Colonic mucosa (tissue), 4 donors: ENCODE measurements at regions not wholly inside any gene's neighbourhood (a gene's known extent, or its start where the extent isn't known, plus 50 kb on each side); places are given as distances from the start of the nearest gene placed in this dataset.

Source experiments
- DNase-seq: peaks from one replicate; pipeline ENCODE4 v3.0.0-alpha.2; 2020
- H3K27ac ChIP-seq: fragments of 200-600 bp; one replicate; pipeline ENCODE4 v1.8.0; 2021
- H3K27me3 ChIP-seq: fragments of 200-600 bp; one replicate; pipeline ENCODE4 v1.8.0; 2021
- H3K36me3 ChIP-seq: fragments of 200-600 bp; one replicate; pipeline ENCODE4 v1.8.0; 2021
- H3K4me1 ChIP-seq: fragments of 200-600 bp; one replicate; pipeline ENCODE4 v1.8.0; 2021; ENCODE audit warnings: mild to moderate bottlenecking
- H3K4me3 ChIP-seq: fragments of 200-600 bp; one replicate; pipeline ENCODE4 v1.8.0; 2021
- H3K9ac ChIP-seq, 2 donors: one replicate each; pipeline ENCODE4 v1.7.0; 2013; ENCODE audit warnings: control low read depth in 2 of 2, low read depth in 2 of 2, low read length in 2 of 2
- H3K9me3 ChIP-seq: fragments of 200-600 bp; one replicate; pipeline ENCODE4 v1.8.0; 2021
- CTCF ChIP-seq: fragments of 200-600 bp; IDR thresholded peaks from one replicate; pipeline ENCODE4 v1.8.0; 2022; ENCODE audit warnings: antibody characterized with exemption, mild to moderate bottlenecking
- intact Hi-C: fragments of 100-400 bp; cut with DNase I; formaldehyde crosslinking; loops from one replicate; pipeline ENCODE4 v1.14.1; 2022
- donor health status: healthy.
- donor health status: DM: no; HTN: no; CAD: no.
- donor health status: DM: no; HTN: no; CAD: no.

GRCh38 chr5:116378007-116378776 lies 196.4 kb downstream of the SEMA6A start:
- DNase-seq: no peak

GRCh38 chr5:116377276-116378006 lies 197.2 kb downstream of the SEMA6A start:
- Histone ChIP-seq H3K9me3 (no peaks in the 10 kb centered on the region), H3K36me3 (no peaks in the 10 kb centered on the region), H3K4me3 (no peak overlapping the region), H3K27me3 (no peaks in the 10 kb centered on the region), H3K4me1 (no peaks in the 10 kb centered on the region), H3K27ac (no peak overlapping the region), H3K9ac (no peak overlapping the region)
- no peak for TF ChIP-seq CTCF
- intact Hi-C loops: no loop called here
- DNase-seq: no peak

More at GRCh38 chr5:116378007-116378776, 196.4 kb downstream of the SEMA6A start:
- Histone ChIP-seq H3K36me3 (no peaks in the 10 kb centered on the region), H3K27ac (no peak overlapping the region), H3K4me1 (no peaks in the 10 kb centered on the region), H3K4me3 (no peak overlapping the region), H3K27me3 (no peaks in the 10 kb centered on the region), H3K9ac (no peak overlapping the region), H3K9me3 (no peaks in the 10 kb centered on the region)
- intact Hi-C loops: no loop called here
- TF ChIP-seq CTCF: no peak

- Histone ChIP-seq H3K36me3 (no peaks in the 10 kb centered on the region), H3K27ac (no peak overlapping the region), H3K27me3 (no peaks in the 10 kb centered on the region), H3K9me3 (no peaks in the 10 kb centered on the region), H3K4me1 (no peaks in the 10 kb centered on the region), H3K4me3 (no peak overlapping the region), H3K9ac (no peak overlapping the region)
- no peak for DNase-seq
- TF ChIP-seq CTCF: no peak
- intact Hi-C loops: no loop called here
These were observed 198.7 kb downstream of the SEMA6A start for GRCh38 chr5:116375926-116376325.

GRCh38 chr5:116374434-116374852 lies 200.2 kb downstream of the SEMA6A start:
- H3K9me3 ChIP-seq: no peaks in the 10 kb centered on the region
- intact Hi-C loops: no loop called here
- H3K9ac ChIP-seq: no peak overlapping the region
- TF ChIP-seq CTCF: no peak
- H3K4me3 ChIP-seq: no peak overlapping the region
- no peak overlapping the region for H3K27ac ChIP-seq
- H3K36me3 ChIP-seq: no peaks in the 10 kb centered on the region
- no peak for DNase-seq
- H3K27me3 ChIP-seq: no peaks in the 10 kb centered on the region
- no peaks in the 10 kb centered on the region for H3K4me1 ChIP-seq

GRCh38 chr5:116372931-116373597 lies 201.6 kb downstream of the SEMA6A start:
- Histone ChIP-seq H3K4me3 (no peak overlapping the region), H3K27me3 (no peaks in the 10 kb centered on the region), H3K27ac (no peak overlapping the region), H3K9ac (no peak overlapping the region), H3K4me1 (no peaks in the 10 kb centered on the region), H3K9me3 (no peaks in the 10 kb centered on the region), H3K36me3 (no peaks in the 10 kb centered on the region)
- intact Hi-C loops: no loop called here
- DNase-seq: no peak
- TF ChIP-seq CTCF: no peak
